ENCODE measurements at regions not wholly inside any gene's neighbourhood (a gene's known extent, or its start where the extent isn't known, plus 50 kb on each side); places are given as distances from the start of the nearest gene placed in this dataset.

DNA sequence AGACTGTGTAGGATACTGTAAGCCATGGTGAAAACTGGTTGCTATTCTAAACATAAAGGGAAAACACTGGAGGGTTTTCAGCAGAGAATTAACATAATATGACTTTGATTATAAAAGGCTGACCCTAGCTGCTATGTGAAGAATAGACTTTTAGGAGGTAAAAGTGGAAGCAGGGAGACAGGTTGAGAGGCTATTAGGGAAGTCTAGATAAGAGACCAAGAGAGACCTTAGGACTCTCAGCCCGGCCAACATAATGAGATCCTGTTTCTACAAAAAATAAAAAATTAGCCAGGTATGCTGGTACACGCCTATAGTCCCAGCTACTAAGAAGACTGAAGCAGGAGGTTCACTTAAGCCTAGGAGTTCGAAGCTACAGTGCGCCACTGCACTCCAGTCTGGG is 393.2 kb upstream of the PMFBP1 start:
- TF ChIP-seq, protein P1, sequence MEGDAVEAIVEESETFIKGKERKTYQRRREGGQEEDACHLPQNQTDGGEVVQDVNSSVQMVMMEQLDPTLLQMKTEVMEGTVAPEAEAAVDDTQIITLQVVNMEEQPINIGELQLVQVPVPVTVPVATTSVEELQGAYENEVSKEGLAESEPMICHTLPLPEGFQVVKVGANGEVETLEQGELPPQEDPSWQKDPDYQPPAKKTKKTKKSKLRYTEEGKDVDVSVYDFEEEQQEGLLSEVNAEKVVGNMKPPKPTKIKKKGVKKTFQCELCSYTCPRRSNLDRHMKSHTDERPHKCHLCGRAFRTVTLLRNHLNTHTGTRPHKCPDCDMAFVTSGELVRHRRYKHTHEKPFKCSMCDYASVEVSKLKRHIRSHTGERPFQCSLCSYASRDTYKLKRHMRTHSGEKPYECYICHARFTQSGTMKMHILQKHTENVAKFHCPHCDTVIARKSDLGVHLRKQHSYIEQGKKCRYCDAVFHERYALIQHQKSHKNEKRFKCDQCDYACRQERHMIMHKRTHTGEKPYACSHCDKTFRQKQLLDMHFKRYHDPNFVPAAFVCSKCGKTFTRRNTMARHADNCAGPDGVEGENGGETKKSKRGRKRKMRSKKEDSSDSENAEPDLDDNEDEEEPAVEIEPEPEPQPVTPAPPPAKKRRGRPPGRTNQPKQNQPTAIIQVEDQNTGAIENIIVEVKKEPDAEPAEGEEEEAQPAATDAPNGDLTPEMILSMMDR (conservative IDR thresholded peaks at IDR 0.05; ENCODE audit: low read depth, low read length), result no peak
- H3K4me3 ChIP-seq (ENCODE audit: low read depth, low read length), result no peak overlapping the region
- no peak for DNase-seq (ENCODE audit: low read depth)

DNA sequence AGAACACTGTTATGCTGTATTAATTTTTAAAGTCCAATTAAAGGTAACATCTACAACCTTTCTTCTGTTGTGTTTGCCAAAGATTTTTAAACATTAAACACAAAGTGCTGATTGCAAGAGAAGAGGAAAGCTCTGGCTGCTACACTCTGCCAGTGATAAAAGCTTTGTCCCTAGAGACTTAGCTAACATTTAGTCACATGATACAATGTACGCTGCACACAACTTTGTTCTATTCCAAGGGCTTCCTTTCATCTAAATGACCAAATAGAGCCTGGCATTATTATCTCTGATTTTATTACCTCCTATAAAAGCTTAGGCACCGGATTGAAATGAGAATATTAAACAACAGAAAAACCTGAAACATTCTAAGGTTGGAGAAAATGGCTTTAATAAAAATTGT is 388.7 kb upstream of the PMFBP1 start:
- H3K4me3 ChIP-seq (ENCODE audit: low read depth, low read length), result no peak overlapping the region
- DNase-seq (ENCODE audit: low read depth), result no peak
- TF ChIP-seq, protein P1 (conservative IDR thresholded peaks at IDR 0.05; ENCODE audit: low read depth, low read length), result no peak

DNA sequence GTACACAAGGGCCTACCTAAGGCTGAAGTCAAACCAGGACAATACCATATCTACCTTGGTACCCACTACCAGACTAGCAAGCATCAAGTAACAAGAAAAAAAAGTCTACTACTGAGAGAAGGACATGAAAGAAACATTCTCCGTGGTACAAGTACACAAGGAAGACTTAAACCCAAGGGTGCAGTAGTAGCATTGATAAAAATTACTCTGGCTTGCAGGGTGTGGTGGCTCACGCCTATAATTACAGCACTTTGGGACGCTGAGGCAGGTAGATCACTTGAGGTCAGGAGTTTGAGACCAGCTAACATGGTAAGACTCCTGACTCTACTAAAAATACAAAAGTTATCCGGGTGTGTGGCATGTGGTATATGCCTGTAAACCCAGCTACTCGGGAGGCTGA is 386.5 kb upstream of the PMFBP1 start:
- no peak for DNase-seq (ENCODE audit: low read depth)
- no peak overlapping the region for H3K4me3 ChIP-seq (ENCODE audit: low read depth, low read length)
- TF ChIP-seq, protein P1 (conservative IDR thresholded peaks at IDR 0.05; ENCODE audit: low read depth, low read length), result no peak

DNA sequence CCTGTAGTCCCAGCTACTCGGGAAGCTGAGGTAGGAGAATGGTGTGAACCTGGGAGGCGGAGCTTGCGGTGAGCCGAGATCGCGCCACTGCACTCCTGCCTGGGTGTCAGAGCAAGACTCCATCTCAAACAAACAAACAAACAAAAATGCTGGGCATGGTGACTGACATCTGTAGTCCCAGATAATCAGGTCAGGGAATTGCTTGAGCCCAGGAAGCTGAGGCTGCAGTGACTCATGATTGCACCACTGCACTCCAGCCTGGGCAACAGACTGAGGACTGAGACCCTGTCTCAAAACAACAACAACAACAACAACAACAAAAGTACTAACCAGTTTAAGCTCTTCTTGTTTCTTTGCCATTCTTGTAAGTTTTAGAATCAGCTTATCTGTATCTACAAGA is 383.0 kb upstream of the PMFBP1 start:
- TF ChIP-seq, protein P1 (conservative IDR thresholded peaks at IDR 0.05; ENCODE audit: low read depth, low read length), result no peak
- DNase-seq (ENCODE audit: low read depth), result no peak
- H3K4me3 ChIP-seq (ENCODE audit: low read depth, low read length), result no peak overlapping the region

DNA sequence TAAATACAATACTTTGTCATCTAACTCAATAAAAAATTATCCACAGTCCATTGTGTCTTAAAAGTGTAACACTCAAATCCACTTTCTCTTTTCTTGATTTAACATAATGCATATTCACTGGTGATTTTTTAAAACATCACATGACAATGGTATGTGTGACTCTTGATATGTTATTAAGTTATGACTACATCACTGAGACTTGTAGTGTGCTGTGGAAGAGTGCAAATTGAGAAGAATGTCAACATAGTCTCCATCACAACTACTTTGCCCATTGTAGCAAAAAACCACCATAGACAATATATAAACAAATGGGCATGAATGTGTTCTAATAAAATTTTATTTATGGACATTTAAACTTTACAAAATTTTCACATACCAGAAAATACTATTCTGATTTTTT is 380.7 kb upstream of the PMFBP1 start:
- TF ChIP-seq, protein P1 (conservative IDR thresholded peaks at IDR 0.05; ENCODE audit: low read depth, low read length), result no peak
- no peak for DNase-seq (ENCODE audit: low read depth)
- no peak overlapping the region for H3K4me3 ChIP-seq (ENCODE audit: low read depth, low read length)

DNA sequence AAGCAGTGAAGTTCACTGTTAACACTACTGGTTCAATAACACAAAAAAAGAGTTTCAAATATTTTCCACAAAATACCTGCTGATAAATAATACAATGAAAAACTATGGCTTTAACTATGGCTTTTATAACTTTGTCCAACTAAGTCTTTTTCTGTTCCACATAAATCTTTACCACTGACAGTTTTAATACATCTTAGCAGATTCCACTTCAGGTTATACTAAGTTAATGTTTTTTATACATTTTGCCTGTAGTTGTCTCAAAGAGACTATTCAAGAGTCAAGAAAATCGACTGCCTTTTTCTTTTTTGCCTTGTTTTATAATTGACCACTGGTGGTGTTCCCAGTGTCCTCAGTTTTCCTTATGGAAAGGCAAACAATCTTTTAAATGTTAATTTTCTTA is 379.7 kb upstream of the PMFBP1 start:
- DNase-seq (ENCODE audit: low read depth), result no peak
- H3K4me3 ChIP-seq (ENCODE audit: low read depth, low read length), result no peak overlapping the region
- TF ChIP-seq, protein P1 (conservative IDR thresholded peaks at IDR 0.05; ENCODE audit: low read depth, low read length), result no peak

DNA sequence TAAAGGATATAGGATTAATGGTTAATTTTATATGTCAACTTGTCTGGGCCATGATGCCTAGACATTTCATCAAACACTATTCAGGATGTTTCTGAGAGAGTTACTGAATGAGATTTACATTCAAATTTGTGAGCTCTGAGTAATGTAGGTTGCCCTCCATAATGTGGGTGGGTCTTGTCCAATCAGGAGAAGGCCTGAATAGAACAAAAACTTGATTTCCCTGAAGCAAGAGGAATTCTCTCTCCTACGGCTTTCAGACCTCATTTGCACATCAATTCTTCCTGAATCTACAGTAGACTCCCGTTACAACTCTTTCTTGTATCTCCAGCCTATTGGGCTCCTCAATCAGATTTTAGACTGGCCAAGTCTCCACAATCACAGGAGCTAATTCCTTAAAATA is 377.9 kb upstream of the PMFBP1 start:
- DNase-seq (ENCODE audit: low read depth), result no peak
- H3K4me3 ChIP-seq (ENCODE audit: low read depth, low read length), result no peak overlapping the region
- TF ChIP-seq, protein P1 (conservative IDR thresholded peaks at IDR 0.05; ENCODE audit: low read depth, low read length), result no peak

Measured in epithelial cell of proximal tubule (primary cell).